Inflammatory macrophage treated with lipopolysaccharide for 4 hours (primary cell): ENCODE measurements at regions not wholly inside any gene's neighbourhood (a gene's known extent, or its start where the extent isn't known, plus 50 kb on each side); places are given as distances from the start of the nearest gene placed in this dataset.
"Not testable (repeated sequence)": the region's sequence is repeated elsewhere in the genome, so short reads cannot be mapped to it uniquely, and the experiment has no call there.

ENCODE experiments used
- DNase-seq: peaks from one replicate; pipeline ENCODE4 v3.0.0-alpha.2; 2020

GRCh38 chr1:117708323-117709248 lies 102.7 kb downstream of the TENT5C start:
- no peak for DNase-seq

- no peak for DNase-seq
Measured at GRCh38 chr1:117709249-117709691, 103.4 kb downstream of the TENT5C start.

GRCh38 chr1:117710710-117711109 lies 104.9 kb downstream of the TENT5C start:
- DNase-seq, result no peak

- no peak for DNase-seq
Measured at GRCh38 chr1:117712621-117713020, 106.8 kb downstream of the TENT5C start.

GRCh38 chr1:117714546-117714945 lies 108.7 kb downstream of the TENT5C start:
- DNase-seq, result no peak

- not testable (repeated sequence) for DNase-seq
Measured at GRCh38 chr1:117716030-117716429, 110.2 kb downstream of the TENT5C start.

GRCh38 chr1:117717980-117718379 lies 112.1 kb downstream of the TENT5C start:
- DNase-seq, result not testable (repeated sequence)

GRCh38 chr1:117718596-117718995 lies 112.7 kb downstream of the TENT5C start:
- DNase-seq, result not testable (repeated sequence)

GRCh38 chr1:117719004-117719403 lies 113.2 kb downstream of the TENT5C start:
- no peak for DNase-seq

- no peak for DNase-seq
Measured at GRCh38 chr1:117732065-117732797, 126.4 kb downstream of the TENT5C start.

- DNase-seq, result no peak
Measured at GRCh38 chr1:117732956-117733355, 127.1 kb downstream of the TENT5C start.

GRCh38 chr1:117734403-117734802 lies 128.6 kb downstream of the TENT5C start:
- DNase-seq, result no peak

- DNase-seq, result peak; percentile 75
Measured at GRCh38 chr1:117735045-117735992, 129.5 kb downstream of the TENT5C start.

GRCh38 chr1:117739504-117739903 lies 133.7 kb downstream of the TENT5C start:
- DNase-seq, result no peak

GRCh38 chr1:117740496-117740895 lies 134.6 kb downstream of the TENT5C start:
- DNase-seq, result no peak

- DNase-seq, result not testable (repeated sequence)
Measured at GRCh38 chr1:117746565-117746964, 140.7 kb downstream of the TENT5C start.

- DNase-seq, result no peak
Measured at GRCh38 chr1:117747605-117748004, 141.8 kb downstream of the TENT5C start.

GRCh38 chr1:117751321-117751720 lies 145.5 kb downstream of the TENT5C start:
- DNase-seq, result no peak

GRCh38 chr1:117752661-117753060 lies 146.8 kb downstream of the TENT5C start:
- DNase-seq, result no peak

- no peak for DNase-seq
Measured at GRCh38 chr1:117753232-117753631, 147.4 kb downstream of the TENT5C start.

- DNase-seq, result peak; percentile 29
Measured at GRCh38 chr1:117753652-117754051, 147.8 kb downstream of the TENT5C start.
